Retina (tissue), 1 donor: ENCODE measurements at regions not wholly inside any gene's neighbourhood (a gene's known extent, or its start where the extent isn't known, plus 50 kb on each side); places are given as distances from the start of the nearest gene placed in this dataset.

Experiments used
- DNase-seq: peaks from one replicate; pipeline ENCODE4 v3.0.0-alpha.2; 2016

DNA sequence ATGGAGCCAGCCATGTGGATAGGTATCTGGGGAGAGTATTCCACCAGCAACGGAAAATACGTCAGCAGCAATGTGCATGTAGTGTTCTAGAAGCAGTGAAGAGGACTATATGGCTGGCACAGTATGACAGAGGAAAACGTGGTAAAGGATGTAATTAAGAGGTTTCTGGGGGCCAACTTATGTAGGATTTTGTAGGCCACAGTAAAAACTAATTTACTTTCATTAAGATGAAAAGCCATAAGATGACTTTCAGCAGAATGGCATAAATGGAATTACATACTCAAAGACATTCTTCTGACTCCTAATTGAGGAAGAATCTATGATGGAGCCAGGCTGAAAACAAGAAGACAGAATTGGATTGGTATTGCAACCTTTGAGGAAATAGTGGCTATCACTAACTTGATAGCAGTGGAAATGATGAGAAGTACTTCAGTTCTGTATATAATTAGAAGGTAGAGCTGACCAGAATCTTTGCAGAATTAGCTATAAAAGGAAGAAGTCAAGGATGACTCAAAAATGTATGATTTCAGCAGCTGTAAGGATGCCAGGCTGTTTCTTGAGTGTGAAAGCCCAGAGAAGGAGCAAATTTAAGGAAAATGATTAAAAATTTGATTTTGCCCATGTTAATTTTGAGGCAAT is 156.7 kb downstream of the MBL2 start:
- DNase-seq, result no peak

DNA sequence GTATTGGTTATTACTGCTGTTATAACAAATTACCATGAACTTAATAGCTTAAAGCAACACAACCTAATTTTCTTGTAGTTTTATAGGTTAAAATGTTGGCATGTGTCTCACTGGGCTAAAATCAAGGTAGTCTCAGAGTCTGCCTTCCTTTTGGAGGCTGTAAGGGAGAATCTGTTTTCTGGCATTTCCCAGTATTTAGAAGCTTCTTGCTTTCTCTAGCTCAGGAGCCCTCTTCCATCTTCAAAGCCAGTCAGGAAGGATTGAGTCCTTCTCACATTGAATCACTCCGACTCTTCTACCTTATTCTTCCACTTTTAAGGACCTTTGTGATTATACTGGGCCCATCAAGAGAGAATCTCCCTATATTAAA is 156.2 kb downstream of the MBL2 start:
- DNase-seq, result no peak

DNA sequence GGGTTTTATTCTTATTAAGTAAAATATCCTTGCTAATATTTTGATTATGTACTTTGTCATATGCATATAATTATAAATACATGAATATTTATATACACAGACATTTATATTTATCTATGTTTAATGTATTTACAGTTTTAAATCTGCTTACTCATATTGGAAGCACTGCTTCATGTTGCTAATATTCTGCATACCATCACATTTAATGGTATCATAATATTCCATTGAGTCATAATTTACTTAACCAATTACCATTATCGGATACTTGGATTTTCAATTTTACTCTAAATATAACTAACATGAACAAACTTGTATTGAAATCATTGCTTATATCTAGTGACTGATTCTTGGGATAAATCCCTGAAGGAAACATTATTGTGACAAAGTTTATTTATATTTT is 155.2 kb downstream of the MBL2 start:
- DNase-seq, result no peak

DNA sequence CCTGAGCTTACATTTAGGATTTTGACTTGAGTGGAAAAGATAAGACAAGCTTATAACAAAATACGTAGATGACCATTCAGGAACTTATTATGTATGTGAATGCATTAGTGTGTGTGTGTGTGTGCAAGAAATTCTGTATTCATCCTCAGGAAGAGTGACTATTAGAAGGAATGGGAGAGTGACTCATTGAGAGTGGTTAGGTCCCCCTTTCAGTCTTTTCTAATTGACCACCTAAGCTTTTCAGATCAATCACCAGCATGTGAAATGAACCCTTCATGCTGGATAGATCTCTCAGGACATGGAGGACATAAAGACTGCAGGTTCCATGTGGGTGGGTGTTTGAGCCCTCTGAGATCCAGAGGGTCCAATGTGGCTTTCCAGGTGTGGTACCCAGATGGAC is 153.5 kb downstream of the MBL2 start:
- DNase-seq, result no peak

DNA sequence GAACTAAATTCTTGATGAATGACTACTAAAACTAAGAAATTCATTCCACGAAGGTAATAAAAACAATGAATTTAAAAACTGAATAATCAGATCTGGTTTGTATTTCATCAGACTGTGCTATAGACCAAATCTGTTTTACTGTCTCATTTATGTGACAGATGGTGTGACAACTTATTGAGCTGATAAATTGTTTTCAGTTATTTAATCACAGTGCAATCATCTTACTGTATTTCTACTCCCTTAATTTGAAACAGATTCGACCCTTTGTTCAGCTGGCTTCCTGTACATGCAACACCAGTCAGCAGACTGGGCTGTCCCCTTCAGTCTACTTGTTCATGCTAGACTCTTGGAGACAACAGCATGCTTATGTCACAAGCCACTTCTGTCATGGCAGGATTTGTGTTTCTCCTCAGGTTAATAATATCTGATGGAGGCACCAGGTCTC is 150.9 kb downstream of the MBL2 start:
- no peak for DNase-seq

DNA sequence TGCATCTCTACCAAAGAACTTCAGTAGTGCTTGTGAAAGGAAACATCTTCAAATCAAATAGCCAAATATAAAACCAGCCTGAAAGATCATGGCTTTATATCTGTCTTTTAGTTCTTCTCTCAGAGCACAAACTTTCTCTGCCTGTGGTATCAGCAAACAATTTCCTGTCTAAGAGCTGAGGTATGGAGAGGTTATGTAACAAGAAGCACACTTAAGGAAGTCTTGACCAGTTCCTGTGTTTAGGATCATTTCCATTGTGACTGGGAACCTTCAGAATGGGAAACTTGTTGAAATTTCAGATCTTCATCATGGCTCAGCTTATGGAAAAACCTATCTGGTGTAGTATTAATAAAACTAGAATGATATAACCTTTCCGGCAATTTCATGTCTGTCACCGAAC is 148.8 kb downstream of the MBL2 start:
- no peak for DNase-seq

DNA sequence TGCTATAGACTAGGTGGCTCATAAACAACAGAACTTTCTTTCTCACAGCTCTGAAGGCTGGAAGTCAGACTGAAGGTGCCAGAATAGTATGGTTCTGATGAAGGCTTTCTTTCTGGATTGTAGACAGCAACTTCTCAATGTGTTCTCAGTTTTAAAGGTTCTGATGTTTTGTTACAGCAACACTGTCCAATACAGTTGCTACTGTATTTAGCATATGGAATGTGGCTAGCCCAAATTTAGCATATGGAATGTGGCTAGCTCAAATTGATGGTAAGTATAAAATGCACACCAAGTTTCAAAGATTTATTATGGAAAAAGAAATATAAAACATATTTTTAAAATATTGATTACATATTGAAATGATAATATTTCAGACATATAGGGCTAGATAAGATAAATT is 145.3 kb downstream of the MBL2 start:
- DNase-seq, result no peak

DNA sequence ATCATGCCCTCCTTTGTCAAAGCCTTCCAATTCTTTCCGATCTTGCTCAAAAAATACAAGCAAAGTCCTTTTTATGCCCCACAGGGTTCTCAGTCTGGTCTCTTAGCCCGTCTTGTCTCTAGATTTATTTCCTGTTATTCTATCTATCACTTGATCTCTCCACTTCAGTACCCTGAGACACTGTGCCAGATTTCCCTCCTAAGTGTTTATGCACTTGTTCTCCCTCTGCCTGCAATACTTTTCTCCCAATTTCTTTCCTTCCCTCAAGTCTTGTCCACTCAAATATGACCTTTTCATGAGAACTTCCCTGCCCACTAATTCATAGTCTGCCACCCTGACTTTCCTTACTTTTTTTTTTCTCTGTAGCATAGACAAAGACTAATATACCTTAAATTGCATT is 141.4 kb downstream of the MBL2 start:
- no peak for DNase-seq

DNA sequence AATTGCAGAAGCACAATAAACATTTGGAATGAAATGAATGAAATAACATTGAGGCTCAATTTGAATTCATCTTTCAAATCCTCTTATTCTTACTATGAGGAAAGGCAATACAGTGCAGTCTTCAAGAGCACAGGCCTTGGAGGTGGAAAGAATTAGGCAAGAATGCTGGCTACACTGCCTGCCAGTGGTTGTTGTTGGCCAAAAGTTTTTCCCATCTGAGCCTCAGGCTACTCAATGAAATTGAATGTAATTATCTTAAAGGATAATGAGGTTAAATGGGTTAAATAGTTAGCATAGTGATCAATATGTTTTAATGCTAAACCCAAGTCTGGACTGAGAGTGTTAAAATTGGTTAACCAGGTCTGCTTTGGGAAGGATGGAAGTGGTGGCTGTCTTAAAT is 140.9 kb downstream of the MBL2 start:
- DNase-seq, result no peak

DNA sequence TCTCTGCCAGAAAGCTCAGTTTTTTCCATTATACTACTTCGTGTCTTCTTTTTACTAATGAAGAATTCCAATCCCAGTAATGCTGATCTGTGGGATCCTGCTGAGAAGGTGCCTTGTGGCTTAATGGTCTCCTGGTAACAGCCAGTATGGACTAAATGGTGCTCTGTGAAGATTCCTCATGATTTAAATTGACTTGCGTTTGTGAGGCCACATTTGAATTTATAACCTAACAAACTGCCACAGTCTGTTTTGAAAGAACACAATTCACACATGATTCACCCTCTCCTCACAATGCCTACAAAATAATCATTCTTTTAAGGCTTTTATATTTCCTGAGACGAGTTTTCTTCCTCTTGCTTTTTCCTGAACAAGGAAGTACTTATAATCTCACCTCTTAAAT is 140.0 kb downstream of the MBL2 start:
- DNase-seq, result no peak

DNA sequence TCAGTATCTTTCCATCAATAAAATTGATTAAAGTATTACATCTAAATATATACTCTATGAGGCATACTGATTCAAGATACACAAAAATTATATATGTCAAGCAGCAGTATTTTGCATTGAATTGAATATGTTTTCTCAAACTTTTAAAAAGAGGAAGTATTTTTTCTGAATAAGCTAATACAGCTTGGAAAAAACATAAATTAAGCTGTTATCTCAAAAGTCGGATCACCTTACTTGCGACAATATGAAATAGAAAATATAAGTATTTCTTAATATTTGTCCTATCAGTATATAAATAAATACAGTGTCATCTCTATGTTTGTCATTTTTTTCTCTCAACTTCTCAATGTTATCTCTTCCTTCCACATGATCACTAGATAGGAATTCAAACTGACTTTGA is 139.3 kb downstream of the MBL2 start:
- no peak for DNase-seq

DNA sequence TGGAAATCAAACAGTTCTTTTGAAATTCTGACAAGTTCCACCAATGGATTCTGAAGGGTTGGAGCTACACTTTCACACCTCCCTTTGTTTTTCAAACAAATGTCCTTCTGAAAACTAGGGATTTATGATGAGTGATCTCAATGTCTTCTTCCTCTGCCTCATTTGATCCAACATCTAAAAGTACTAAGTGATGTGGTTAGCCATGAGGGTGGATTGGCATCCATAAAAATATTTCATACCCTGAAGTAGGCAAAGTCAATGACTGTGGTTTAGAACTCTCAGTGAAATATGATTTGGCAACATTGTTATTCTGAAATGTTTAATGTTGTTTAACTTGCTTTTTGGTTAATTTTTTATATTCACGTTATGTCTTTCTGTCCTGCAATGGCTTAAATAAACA is 136.9 kb downstream of the MBL2 start:
- DNase-seq, result no peak

DNA sequence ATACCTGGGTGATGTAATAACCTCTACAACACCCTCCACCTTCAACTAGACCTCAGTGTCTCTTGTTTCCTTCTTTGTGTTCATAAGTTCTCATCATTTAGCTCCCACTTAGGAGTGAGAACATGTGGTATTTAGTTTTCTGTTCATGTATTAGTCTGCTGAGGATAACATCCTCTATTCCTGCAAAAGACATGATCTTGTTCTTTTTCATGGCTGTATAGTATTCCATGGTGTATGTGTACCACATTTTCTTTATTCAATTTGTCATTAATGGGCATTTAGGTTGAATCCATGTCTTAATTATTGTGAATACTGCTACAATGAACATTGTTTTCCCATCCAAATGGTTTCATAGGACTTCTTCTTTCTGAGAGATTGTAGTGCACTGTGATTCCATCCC is 135.7 kb downstream of the MBL2 start:
- no peak for DNase-seq

DNA sequence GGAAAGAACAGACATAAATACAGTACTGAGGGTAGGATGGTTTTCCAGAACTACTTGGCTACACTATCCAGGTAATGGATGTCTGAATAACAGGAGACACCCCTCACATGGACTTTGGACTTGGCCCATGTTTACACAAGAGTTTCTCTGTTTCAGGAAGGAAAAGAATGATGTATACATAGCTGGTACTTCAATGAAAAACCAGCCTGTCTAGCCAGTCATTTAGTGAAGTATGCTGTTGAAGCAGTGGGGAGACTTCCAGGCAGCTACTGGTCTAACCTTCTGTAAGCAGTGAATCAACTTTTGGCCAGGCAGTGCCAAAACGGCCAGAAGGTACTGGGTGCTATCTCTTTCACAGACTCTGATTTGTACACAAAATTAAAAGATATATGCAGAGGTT is 135.0 kb downstream of the MBL2 start:
- no peak for DNase-seq

DNA sequence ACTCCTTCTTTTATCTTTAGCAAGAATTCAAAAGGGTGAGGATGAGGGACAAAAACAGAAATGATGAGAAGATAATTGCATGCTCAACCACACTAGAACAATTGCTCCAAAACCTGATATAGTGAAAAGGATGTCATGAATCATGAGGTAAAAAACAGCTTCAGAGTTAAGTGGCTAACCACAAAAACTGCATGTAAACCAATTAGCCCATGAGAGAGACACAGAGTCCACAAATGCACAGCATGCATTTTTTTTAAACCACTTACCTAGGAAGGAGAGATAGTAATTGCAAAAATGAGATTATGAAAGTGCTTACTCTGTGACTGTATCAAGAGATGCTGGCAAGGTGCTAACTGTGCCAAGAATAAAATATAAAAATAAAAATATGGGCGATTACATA is 132.9 kb downstream of the MBL2 start:
- DNase-seq, result no peak

DNA sequence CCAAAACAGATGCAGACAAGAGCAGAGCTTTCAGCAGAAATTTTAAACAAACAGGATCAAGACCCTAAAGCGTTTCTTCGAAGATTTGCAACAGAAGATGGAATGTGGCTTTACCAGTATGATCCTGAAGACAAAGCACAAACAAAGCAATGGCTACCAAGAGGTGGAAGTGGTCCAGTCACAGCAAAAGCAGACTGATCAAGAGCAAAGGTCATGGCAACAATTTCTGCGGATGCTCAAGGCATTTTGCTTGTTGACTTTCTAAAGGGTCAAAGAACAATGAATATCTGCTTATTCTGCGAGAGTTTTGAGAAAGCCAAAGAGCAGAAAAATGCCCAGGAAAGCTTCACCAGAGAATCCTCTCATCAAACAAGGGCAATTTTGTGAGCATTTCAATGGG is 130.4 kb downstream of the MBL2 start:
- DNase-seq, result no peak

DNA sequence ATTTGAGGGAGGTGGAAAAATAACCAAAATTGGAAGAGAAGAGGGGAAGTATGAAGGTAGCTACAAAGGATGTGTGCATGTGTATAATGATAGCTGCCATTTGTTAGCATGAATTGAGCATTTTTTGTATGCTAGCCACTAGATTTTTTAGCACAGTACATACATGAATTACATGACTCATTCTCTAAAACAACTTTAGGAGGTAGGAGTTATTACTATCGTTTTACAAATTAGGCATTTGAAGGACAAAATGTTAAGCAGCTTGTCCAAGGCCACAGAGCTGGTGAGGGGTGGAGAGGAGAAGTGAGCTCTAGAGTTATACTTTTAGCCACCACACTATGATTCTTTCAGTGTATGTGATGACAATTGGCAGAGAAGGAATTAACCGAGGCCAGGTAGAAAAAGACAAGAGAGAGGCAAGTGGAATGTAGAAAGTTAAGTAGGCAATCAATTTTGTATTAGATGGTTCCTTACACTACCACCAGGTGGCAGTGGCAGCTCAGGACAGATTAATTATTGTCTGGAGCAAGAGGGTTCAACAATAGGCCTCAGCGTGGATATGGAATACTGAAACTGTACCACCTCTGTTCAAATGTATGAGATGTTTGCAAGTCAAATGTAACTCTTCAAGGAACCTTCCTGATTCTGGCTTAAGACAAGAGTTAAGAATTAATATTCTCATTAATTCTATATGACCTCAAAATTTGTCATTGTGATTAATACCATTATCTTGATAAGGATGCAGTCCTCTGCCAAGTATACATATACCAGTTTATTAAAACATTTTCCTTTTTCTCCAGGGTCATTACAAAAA is 128.0 kb downstream of the MBL2 start:
- DNase-seq, result peak; percentile 59

DNA sequence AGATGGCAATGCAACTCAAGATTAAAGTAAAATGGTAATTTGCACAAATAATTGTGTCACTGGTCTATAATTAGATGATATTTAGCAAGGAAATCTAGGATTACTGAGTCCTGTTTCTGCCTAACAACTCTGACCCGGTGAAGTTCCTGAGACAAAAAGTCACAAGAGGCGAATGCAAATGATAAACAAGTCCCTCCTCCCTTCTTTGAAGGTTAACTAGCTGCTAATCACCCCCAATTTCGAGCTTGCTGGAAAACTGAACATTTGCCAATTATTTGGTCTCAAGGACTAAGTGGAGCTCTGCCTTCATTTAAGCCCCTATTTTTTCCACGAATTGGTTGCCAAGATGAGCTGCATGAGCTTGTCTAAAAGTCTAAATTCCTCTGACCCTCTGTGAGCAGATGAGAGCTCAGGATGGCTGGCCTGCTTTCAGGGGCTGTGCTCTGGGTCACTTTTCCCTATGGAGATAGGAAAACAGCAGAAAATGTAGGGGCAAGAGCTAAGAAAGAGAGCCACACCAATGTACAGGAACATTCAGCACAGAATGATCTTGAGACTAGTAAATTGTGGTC is 127.3 kb downstream of the MBL2 start:
- no peak for DNase-seq

DNA sequence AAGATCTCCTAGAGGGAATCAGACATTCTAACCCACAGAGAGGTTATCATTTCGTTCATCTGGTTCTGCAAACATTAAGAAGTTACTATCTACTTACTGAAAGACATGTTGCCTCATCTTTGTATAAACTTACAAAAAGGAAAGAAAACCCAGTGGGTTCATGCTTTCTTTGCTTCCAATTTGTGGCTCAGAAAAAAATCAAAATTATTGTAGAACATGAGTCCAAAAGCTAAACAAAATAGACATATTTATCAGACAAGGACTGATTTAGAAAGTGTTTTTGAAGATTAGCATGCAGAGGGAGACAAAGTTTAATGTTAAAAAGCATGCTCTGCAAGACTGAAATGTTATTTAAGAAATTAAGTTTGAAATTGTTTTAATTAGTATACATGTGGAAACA is 123.1 kb downstream of the MBL2 start:
- no peak for DNase-seq

DNA sequence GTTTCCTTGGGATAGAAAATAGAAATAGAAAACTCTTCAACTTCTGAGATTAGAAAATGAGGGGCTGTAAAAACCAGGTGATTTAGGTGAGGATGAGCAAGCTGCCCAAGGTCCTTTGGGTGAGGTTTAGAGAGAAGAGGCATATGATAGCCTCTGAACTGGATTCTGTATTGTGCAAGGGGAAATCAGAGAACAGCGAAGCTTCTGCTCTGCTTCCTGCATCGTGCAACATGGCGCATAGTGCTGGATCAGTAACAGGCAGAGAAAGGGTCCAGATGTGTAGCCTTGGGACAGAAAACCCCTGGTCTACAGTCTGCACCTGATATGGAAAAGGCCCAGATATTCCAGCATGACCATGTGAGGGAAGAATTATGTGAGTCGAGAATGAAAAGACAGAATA is 121.7 kb downstream of the MBL2 start:
- DNase-seq, result no peak

DNA sequence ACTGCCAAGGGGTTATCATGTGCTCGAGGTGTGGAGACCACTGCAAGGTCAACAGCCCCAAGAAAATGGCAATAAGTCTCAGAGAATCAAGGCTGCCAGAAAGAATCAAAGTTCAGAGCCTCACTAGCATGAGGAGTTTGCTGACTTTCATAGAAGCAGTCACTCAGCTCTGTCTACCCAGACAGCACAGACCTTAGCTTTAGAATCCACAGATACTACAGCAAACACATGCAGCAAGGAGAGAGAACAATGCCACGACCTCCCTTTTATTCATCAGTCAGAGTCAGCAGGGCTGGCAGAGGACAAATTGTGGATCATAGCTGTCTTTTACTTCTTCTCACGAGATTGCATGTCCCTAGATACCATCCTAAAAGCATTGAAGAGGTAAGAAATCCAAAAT is 121.3 kb downstream of the MBL2 start:
- no peak for DNase-seq

DNA sequence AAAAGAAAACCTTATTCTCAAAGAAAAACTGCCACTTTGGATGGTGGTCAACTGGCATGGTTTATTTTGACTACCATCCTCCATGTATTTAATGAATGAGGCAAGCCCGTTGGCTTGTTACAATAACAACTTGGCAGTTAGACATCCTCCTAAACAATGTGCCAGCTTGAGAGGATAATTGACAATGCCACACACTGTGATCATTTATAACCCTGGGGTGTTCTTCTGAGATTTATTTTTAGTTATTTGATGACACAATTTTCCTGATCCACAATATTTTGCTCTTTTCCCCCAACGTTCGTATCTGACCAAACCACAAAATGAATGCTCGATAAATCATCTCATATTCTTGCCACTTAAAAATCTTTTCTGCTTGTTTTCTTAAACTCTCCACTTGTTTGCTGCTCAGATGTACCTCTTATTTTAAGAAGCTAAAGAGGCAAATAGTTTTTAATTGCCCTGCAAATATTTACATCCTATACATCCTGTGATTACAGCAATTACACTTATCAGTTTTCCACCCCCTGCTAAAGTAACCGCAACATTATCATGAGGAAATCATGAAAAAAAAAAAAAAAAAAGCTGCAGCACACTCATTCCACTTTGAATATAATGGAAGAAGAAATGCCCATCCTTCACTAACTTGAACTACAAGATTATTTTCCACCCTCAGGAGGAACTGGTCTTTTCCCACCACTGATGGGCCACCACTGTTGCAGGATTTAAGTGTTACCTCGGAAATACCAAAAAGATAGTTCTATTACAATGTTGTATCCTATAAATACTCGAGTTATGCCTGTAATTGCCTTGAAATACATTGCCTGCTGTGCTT is 119.9 kb downstream of the MBL2 start:
- DNase-seq, result peak; percentile 58

DNA sequence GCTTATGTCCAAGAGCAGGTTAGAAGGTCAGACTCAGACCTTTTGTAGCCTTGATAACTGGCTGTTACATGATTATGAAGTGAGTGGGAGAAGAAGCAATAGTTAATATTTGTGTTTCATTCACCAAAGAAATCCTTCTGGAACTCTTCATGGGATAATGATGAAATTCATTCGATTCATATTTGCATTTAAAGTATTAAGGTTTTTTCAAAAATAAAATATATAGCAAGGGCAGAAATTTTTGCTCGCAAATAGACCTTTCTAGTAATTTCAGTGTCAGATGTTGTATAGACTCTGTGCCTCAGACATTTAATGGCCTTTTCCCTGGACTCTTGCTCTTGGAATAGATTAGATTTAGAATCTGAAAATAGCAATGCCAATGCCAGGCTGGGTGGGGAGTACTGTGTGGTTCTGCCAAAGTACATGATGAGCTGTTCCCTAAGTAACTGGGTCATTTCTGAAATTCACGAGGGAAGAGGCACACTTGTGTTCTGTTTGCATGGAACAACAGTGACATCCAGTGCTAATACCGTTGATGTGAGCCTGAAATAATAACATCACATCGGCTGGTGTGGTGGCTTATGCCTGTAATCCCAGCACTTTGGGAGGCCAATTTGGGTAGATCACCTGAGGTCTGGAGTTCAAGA is 119.2 kb downstream of the MBL2 start:
- DNase-seq, result no peak
